Naive thymus-derived CD4-positive, alpha-beta T cell (primary cell): ENCODE measurements at regions not wholly inside any gene's neighbourhood (a gene's known extent, or its start where the extent isn't known, plus 50 kb on each side); places are given as distances from the start of the nearest gene placed in this dataset.
"Not testable (repeated sequence)": the region's sequence is repeated elsewhere in the genome, so short reads cannot be mapped to it uniquely, and the experiment has no call there.

ENCODE experiments used
- ATAC-seq: fragments of 150-1000 bp; cut with Tn5 transposase; 2 replicates; pipeline ENCODE4 v1.10.0; 2021; ENCODE audit warnings: mild to moderate bottlenecking, moderate library complexity
- CTCF ChIA-PET: fragments of 350-600 bp; sonication (Branson Sonifier 250); formaldehyde crosslinking; loops from one replicate; lab custom pipeline; 2021; ENCODE audit warnings: antibody characterized with exemption; lab: Charles Lee
- POLR2A ChIA-PET: fragments of 350-600 bp; sonication (Branson Sonifier 250); formaldehyde crosslinking; loops from one replicate; lab custom pipeline; 2021; ENCODE audit warnings: antibody characterized with exemption, inconsistent platforms; lab: Charles Lee
- DNase-seq, 9 donors: peaks; one replicate each; pipeline versions ENCODE4 v3.0.0 to v3.0.0-alpha.2; 2020 to 2022; ENCODE audit warnings: mixed read lengths in 1 of 9
- H3K27ac ChIP-seq: one replicate; pipeline ENCODE4 v1.7.0; 2013; ENCODE audit warnings: mild to moderate bottlenecking, low read depth, low read length, moderate library complexity
- H3K27me3 ChIP-seq, 2 donors: one replicate each; pipeline ENCODE4 v1.7.0; 2013; ENCODE audit warnings: low read length in 2 of 2, mild to moderate bottlenecking in 2 of 2, moderate library complexity in 2 of 2; ENCODE audit not compliant: control insufficient read depth in 2 of 2, insufficient read depth in 2 of 2
- H3K36me3 ChIP-seq, 3 experiments: 1 replicate in 2 of 3; 2 replicates in 1 of 3; pipeline ENCODE4 v1.7.0; 2013; ENCODE audit warnings: low read length in 3 of 3, mild to moderate bottlenecking in 3 of 3, moderate library complexity in 1 of 3; ENCODE audit not compliant: insufficient read depth in 3 of 3, control insufficient read depth in 2 of 3
- H3K4me1 ChIP-seq, 2 donors: one replicate each; pipeline ENCODE4 v1.7.0; 2013; ENCODE audit warnings: low read length in 2 of 2, mild to moderate bottlenecking in 2 of 2, moderate library complexity in 1 of 2; ENCODE audit not compliant: control insufficient read depth in 2 of 2, insufficient read depth in 2 of 2
- H3K4me3 ChIP-seq: 2 replicates; pipeline ENCODE4 v1.7.0; 2013; ENCODE audit warnings: mild to moderate bottlenecking, low read length
- H3K9me3 ChIP-seq, 3 experiments: 1 replicate in 2 of 3; 2 replicates in 1 of 3; pipeline ENCODE4 v1.7.0; 2013; ENCODE audit warnings: low read length in 3 of 3; ENCODE audit not compliant: control insufficient read depth in 2 of 3
- H3K27ac Mint-ChIP-seq, 9 donors: one replicate each; pipeline ENCODE4 v1.8.0; 2020 to 2022; ENCODE audit warnings: mixed read lengths in 9 of 9, mild to moderate bottlenecking in 8 of 9, moderate library complexity in 5 of 9, inconsistent platforms in 2 of 9
- H3K27me3 Mint-ChIP-seq, 5 donors: one replicate each; pipeline ENCODE4 v1.8.0; 2021 to 2022; ENCODE audit warnings: mixed read lengths in 5 of 5, mild to moderate bottlenecking in 1 of 5
- H3K36me3 Mint-ChIP-seq, 5 donors: one replicate each; pipeline ENCODE4 v1.8.0; 2020 to 2022; ENCODE audit warnings: mixed read lengths in 5 of 5, mild to moderate bottlenecking in 3 of 5, inconsistent platforms in 1 of 5
- H3K4me1 Mint-ChIP-seq, 7 donors: one replicate each; pipeline ENCODE4 v1.8.0; 2020 to 2022; ENCODE audit warnings: mixed read lengths in 7 of 7, mild to moderate bottlenecking in 3 of 7, inconsistent platforms in 1 of 7
- H3K4me3 Mint-ChIP-seq, 10 donors: one replicate each; pipeline ENCODE4 v1.8.0; 2020 to 2022; ENCODE audit warnings: mild to moderate bottlenecking in 10 of 10, mixed read lengths in 10 of 10, moderate library complexity in 6 of 10, inconsistent platforms in 2 of 10
- H3K9me3 Mint-ChIP-seq, 11 donors: one replicate each; pipeline ENCODE4 v1.8.0; 2020 to 2022; ENCODE audit warnings: mixed read lengths in 11 of 11, mild to moderate bottlenecking in 4 of 11, inconsistent platforms in 1 of 11, moderate library complexity in 1 of 11
- intact Hi-C, 2 donors: fragments of 100-400 bp; cut with micrococcal nuclease; formaldehyde crosslinking; loops; one replicate each; pipeline ENCODE4 v1.15.1; 2023

DNA sequence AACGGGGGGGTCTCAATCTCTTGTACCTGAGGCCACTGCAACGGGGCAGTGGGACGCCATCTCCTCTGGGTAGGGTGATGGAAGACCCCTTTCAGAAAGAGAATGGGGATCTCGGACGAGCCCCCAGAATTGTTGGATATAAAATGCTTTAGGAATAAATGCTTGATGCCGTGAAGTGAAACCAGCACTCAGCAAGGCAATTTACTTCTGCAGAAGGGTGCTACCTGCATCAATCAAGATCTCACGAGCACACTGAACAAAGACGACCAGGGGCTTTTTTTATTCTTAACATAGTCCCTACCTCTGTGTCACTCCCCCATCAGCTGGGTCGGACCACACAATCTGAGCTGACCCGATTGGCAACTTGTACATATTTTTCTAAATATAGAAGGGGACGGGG, 203.6 kb upstream of the TBX18 start:
- Histone ChIP-seq H3K4me1 (no peaks in the 10 kb centered on the region), H3K36me3 (no peaks in the 10 kb centered on the region), H3K27ac (no peak overlapping the region), H3K9me3 (peaks cover 0 to 19% (median 0%) of the 10 kb centered on the region in 3 experiments), H3K27me3 (no peaks in the 10 kb centered on the region), H3K4me3 (no peak overlapping the region)
- Mint-ChIP-seq H3K4me1 (no peaks in the 10 kb centered on the region), H3K27ac (no peak overlapping the region), H3K36me3 (no peaks in the 10 kb centered on the region), H3K9me3 (peaks cover 12 to 45% (median 20%) of the 10 kb centered on the region in 11 donors), H3K4me3 (no peak overlapping the region), H3K27me3 (no peaks in the 10 kb centered on the region)
- no peak for ATAC-seq
- ChIA-PET POLR2A (no interaction called here), CTCF (no interaction called here)
- DNase-seq, result no peak
- intact Hi-C loops, result no loop called here

DNA sequence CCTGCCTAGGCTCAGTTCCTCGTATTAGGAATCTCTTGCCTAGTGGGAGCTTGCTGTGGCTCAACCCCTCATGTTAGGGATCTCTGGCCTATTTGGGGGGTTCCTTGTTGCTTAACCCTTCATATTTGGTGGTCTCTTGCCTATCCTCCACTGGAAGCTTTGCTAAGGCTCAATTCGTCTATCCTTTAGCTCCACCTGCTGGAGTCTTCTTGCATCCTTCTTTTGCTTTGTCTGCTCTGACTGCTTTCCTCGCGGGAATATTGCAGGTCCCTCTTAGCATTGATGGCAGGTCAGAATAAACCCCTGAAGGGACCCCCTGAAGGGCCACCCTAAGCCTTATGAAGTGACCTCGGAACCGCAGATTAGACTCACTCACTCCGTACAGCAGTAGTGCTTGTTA, 203.0 kb upstream of the TBX18 start:
- CTCF ChIA-PET, result no interaction called here
- Mint-ChIP-seq H3K9me3 (peaks cover 12 to 44% (median 20%) of the 10 kb centered on the region in 11 donors), H3K36me3 (no peaks in the 10 kb centered on the region), H3K27me3 (no peaks in the 10 kb centered on the region), H3K4me1 (no peaks in the 10 kb centered on the region), H3K4me3 (no peak overlapping the region), H3K27ac (no peak overlapping the region)
- no peaks in the 10 kb centered on the region for H3K27me3 ChIP-seq
- H3K4me1 ChIP-seq, result no peaks in the 10 kb centered on the region
- no peaks in the 10 kb centered on the region for H3K36me3 ChIP-seq
- intact Hi-C loops, result no loop called here
- DNase-seq (no peak), ATAC-seq (no peak)
- H3K27ac ChIP-seq, result no peak overlapping the region
- H3K9me3 ChIP-seq, result peaks cover 0 to 19% (median 0%) of the 10 kb centered on the region in 3 experiments
- no peak overlapping the region for H3K4me3 ChIP-seq
- POLR2A ChIA-PET, result no interaction called here

DNA sequence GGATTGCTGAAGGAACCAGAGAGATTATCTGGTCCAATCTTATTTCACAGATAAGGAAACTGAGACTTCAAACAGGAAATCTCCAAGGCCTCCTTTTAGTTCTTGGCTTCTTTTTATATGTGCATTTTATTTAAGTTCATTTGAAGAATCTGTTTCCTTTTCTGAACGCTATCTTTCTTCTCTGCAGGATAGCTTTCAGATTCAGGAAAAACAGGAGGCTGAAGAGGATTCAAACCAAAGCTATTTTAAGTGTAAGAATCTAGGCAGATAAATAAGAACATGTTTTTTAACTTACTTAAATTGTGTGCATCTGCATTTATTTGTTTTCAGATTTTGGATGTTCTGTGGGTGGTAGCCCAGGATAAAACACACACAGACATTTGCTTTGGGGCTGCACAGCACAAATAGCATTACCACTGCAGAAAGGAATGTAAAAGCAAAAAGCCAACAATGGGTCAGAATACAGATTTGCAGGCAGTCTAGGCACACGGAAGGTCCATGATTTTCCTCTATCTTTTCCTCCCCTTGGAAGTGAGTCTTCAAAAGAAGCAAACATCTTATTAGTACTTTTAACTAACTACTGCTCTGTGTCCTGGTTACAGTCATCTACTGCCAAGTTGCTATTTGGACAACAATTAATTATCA, 188.8 kb upstream of the TBX18 start:
- no peak overlapping the region for H3K4me3 Mint-ChIP-seq
- DNase-seq (no peak), ATAC-seq (no peak)
- peaks cover 0 to 22% (median 6%) of the 10 kb centered on the region in 11 donors for H3K9me3 Mint-ChIP-seq
- Histone ChIP-seq H3K4me1 (no peaks in the 10 kb centered on the region), H3K4me3 (no peak overlapping the region), H3K27me3 (no peaks in the 10 kb centered on the region), H3K36me3 (no peaks in the 10 kb centered on the region), H3K27ac (no peak overlapping the region), H3K9me3 (no peaks in the 10 kb centered on the region)
- H3K4me1 Mint-ChIP-seq, result no peaks in the 10 kb centered on the region
- H3K27me3 Mint-ChIP-seq, result no peaks in the 10 kb centered on the region
- CTCF ChIA-PET, result no interaction called here
- intact Hi-C loops, result no loop called here
- POLR2A ChIA-PET, result no interaction called here
- no peak overlapping the region for H3K27ac Mint-ChIP-seq
- H3K36me3 Mint-ChIP-seq, result no peaks in the 10 kb centered on the region

DNA sequence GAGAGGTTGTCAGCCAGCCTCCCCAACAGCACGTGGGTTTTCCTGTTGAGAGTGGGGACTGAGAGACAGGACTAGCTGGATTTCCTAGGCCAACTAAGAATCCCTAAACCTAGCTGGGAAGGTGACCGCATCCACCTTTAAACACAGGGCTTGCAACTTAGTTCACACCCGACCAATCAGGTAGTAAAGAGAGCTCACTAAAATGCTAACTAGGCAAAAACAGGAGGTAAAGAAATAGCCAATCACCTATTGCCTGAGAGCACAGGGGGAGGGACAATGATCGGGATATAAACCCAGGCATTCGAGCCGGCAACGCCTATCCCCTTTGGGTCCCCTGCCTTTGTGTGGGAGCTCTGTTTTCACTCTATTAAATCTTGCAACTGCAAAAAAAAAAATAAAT, 180.5 kb upstream of the TBX18 start:
- DNase-seq, H3K4me1 ChIP-seq, H3K27me3 Mint-ChIP-seq, H3K9me3 ChIP-seq, H3K27ac Mint-ChIP-seq, H3K27ac ChIP-seq, H3K4me3 Mint-ChIP-seq, H3K27me3 ChIP-seq, H3K4me1 Mint-ChIP-seq, H3K36me3 Mint-ChIP-seq, H3K36me3 ChIP-seq, ATAC-seq, H3K4me3 ChIP-seq, intact Hi-C loops, CTCF ChIA-PET, POLR2A ChIA-PET: not testable (repeated sequence)
- H3K9me3 Mint-ChIP-seq, result peaks cover 1 to 22% (median 8%) of the 10 kb centered on the region in 11 donors

DNA sequence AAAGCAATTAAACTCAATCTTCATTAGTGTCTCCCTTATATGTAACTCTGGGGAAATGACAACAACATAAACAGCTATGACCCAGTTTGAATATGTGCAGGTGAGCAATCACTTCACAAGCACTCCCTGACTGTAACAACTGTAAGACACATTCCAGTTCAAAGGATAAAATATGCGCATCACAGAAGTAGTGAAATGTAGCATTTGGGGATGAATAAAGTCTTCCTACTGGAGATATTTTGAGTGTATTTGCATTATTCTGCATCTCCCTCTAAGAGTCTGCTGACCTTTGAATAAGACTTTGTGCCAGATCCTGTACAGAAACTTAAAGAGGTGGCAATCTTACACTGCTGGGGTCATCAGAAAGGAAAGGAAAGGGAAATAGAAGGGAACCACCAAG, 179.5 kb upstream of the TBX18 start:
- Histone ChIP-seq H3K4me1 (no peaks in the 10 kb centered on the region), H3K27me3 (no peaks in the 10 kb centered on the region), H3K27ac (no peak overlapping the region), H3K9me3 (no peaks in the 10 kb centered on the region), H3K36me3 (no peaks in the 10 kb centered on the region), H3K4me3 (no peak overlapping the region)
- peaks cover 2 to 20% (median 6%) of the 10 kb centered on the region in 11 donors for H3K9me3 Mint-ChIP-seq
- intact Hi-C loops, result no loop called here
- ChIA-PET POLR2A (no interaction called here), CTCF (interaction anchor here (0.7 kb wide), 1 partner anchor 22 kb away, joined by 3 read pairs; no protein-coding TSS in a partner anchor)
- DNase-seq (no peak), ATAC-seq (no peak)
- no peaks in the 10 kb centered on the region for H3K4me1 Mint-ChIP-seq
- H3K4me3 Mint-ChIP-seq, result no peak overlapping the region
- H3K27me3 Mint-ChIP-seq, result no peaks in the 10 kb centered on the region
- peaks cover 0 to 3% (median 0%) of the 10 kb centered on the region in 5 donors for H3K36me3 Mint-ChIP-seq
- no peak overlapping the region for H3K27ac Mint-ChIP-seq

DNA sequence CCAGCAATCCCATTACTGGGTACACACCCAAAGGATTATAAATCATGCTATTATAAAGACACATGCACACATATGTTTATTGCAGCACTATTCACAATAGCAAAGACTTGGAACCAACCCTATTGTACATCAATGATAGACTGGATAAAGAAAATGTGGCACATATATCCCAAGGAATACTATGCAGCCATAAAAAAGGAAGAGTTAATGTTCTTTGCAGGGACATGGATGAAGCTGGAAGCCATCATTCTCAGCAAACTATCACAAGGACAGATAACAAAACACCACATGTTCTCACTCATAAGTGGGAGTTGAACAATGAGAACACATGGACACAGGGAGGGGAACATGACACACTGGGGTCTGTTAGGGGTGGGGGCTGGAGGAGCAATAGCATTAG, 177.2 kb upstream of the TBX18 start:
- H3K36me3 Mint-ChIP-seq, H3K36me3 ChIP-seq, H3K9me3 ChIP-seq, H3K27me3 Mint-ChIP-seq, POLR2A ChIA-PET, H3K4me3 Mint-ChIP-seq, H3K4me3 ChIP-seq, DNase-seq, CTCF ChIA-PET, ATAC-seq, H3K27ac ChIP-seq, H3K4me1 ChIP-seq, intact Hi-C loops, H3K4me1 Mint-ChIP-seq, H3K27me3 ChIP-seq, H3K27ac Mint-ChIP-seq: not testable (repeated sequence)
- peaks cover 6 to 27% (median 8%) of the 10 kb centered on the region in 11 donors for H3K9me3 Mint-ChIP-seq

DNA sequence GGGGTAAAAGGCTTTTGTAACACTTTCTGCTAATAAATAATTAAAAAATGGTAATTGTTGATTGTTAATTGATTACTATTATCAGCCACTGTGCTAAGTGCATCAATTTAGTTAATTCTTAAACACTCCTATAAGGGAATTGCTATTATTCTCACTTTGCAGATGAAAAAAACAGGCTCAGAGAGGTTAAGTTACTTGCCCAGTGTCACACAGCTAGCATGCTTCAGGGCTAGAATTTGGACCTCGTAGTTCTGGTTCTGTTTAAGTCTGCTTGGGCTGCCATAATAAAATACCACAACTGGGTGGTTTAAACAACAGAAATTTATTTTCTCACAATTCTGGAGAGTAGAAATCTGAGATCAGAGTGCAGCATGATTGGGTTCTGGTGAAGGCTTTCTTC, 164.8 kb upstream of the TBX18 start:
- Mint-ChIP-seq H3K27me3 (no peaks in the 10 kb centered on the region), H3K4me1 (no peaks in the 10 kb centered on the region), H3K27ac (no peak overlapping the region), H3K4me3 (no peak overlapping the region), H3K36me3 (no peaks in the 10 kb centered on the region), H3K9me3 (peaks cover 0 to 5% (median 0%) of the 10 kb centered on the region in 11 donors)
- POLR2A ChIA-PET, result no interaction called here
- no peak for ATAC-seq
- Histone ChIP-seq H3K27me3 (no peaks in the 10 kb centered on the region), H3K36me3 (no peaks in the 10 kb centered on the region), H3K4me3 (no peak overlapping the region), H3K4me1 (no peaks in the 10 kb centered on the region), H3K27ac (no peak overlapping the region), H3K9me3 (no peaks in the 10 kb centered on the region)
- intact Hi-C loops, result no loop called here
- CTCF ChIA-PET, result no interaction called here
- no peak for DNase-seq
